Testis (tissue), 2 donors: ENCODE measurements at regions not wholly inside any gene's neighbourhood (a gene's known extent, or its start where the extent isn't known, plus 50 kb on each side); places are given as distances from the start of the nearest gene placed in this dataset.

Source experiments
- POLR2A ChIP-seq: fragments of 450-650 bp; IDR thresholded peaks from one replicate; pipeline ENCODE4 v1.6.1; 2017; ENCODE audit warnings: antibody characterized with exemption, mild to moderate bottlenecking, moderate library complexity
- TF ChIP-seq, protein P1 (sequence below), 3 experiments: fragments of 450-650 bp in 2 of 3; fragments of 200-600 bp in 1 of 3; sonication (generic) in 1 of 3; IDR thresholded peaks; one replicate each; pipeline ENCODE4 v1.5.1; 2016 to 2019; ENCODE audit warnings: antibody characterized with exemption in 3 of 3, mild to moderate bottlenecking in 2 of 3, moderate library complexity in 1 of 3

- TF ChIP-seq, protein P1, sequence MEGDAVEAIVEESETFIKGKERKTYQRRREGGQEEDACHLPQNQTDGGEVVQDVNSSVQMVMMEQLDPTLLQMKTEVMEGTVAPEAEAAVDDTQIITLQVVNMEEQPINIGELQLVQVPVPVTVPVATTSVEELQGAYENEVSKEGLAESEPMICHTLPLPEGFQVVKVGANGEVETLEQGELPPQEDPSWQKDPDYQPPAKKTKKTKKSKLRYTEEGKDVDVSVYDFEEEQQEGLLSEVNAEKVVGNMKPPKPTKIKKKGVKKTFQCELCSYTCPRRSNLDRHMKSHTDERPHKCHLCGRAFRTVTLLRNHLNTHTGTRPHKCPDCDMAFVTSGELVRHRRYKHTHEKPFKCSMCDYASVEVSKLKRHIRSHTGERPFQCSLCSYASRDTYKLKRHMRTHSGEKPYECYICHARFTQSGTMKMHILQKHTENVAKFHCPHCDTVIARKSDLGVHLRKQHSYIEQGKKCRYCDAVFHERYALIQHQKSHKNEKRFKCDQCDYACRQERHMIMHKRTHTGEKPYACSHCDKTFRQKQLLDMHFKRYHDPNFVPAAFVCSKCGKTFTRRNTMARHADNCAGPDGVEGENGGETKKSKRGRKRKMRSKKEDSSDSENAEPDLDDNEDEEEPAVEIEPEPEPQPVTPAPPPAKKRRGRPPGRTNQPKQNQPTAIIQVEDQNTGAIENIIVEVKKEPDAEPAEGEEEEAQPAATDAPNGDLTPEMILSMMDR (IDR thresholded peaks at IDR 0.05) = no peak
- no peak for TF ChIP-seq POLR2A
These were observed 497.1 kb downstream of the RPS29 start for GRCh38 chr14:49089107-49089506.
